ENCODE measurements at regions not wholly inside any gene's neighbourhood (a gene's known extent, or its start where the extent isn't known, plus 50 kb on each side); places are given as distances from the start of the nearest gene placed in this dataset.
"Not testable (repeated sequence)": the region's sequence is repeated elsewhere in the genome, so short reads cannot be mapped to it uniquely, and the experiment has no call there.

GRCh38 chr15:21016589-21016988, 150.5 kb upstream of the POTEB2 start:
- not testable (repeated sequence) for TF ChIP-seq CTCF, POLR2A, EP300 (IDR thresholded peaks at IDR 0.05)

All from ovary (tissue), 3 donors.